ENCODE measurements at regions not wholly inside any gene's neighbourhood (a gene's known extent, or its start where the extent isn't known, plus 50 kb on each side); places are given as distances from the start of the nearest gene placed in this dataset.

GRCh38 chr10:78543031-78543748, 509.5 kb downstream of the RPS24 start:
- FAIRE-seq (no peak), DNase-seq (ENCODE audit: insufficient read length, low spot score) (no peak)
- TF ChIP-seq CTCF (IDR thresholded peaks at IDR 0.05; ENCODE audit: insufficient read depth, missing control alignments), result no peak

GRCh38 chr10:78543749-78544362, 510.2 kb downstream of the RPS24 start:
- FAIRE-seq (no peak), DNase-seq (ENCODE audit: insufficient read length, low spot score) (no peak)
- no peak for TF ChIP-seq CTCF (IDR thresholded peaks at IDR 0.05; ENCODE audit: insufficient read depth, missing control alignments)

- no peak for DNase-seq (ENCODE audit: insufficient read length, low spot score)
Measured at GRCh38 chr10:78544423-78545090, 510.9 kb downstream of the RPS24 start.

GRCh38 chr10:78545756-78546155, 512.1 kb downstream of the RPS24 start:
- DNase-seq (ENCODE audit: insufficient read length, low spot score) (no peak), FAIRE-seq (no peak)
- no peak for TF ChIP-seq CTCF (IDR thresholded peaks at IDR 0.05; ENCODE audit: insufficient read depth, missing control alignments)

More at GRCh38 chr10:78544423-78545090, 510.9 kb downstream of the RPS24 start:
- TF ChIP-seq CTCF (IDR thresholded peaks at IDR 0.05; ENCODE audit: insufficient read depth, missing control alignments), result no peak
- FAIRE-seq, result no peak

- FAIRE-seq, result no peak
- no peak for TF ChIP-seq CTCF (IDR thresholded peaks at IDR 0.05; ENCODE audit: insufficient read depth, missing control alignments)
- DNase-seq (ENCODE audit: insufficient read length, low spot score), result no peak
Measured at GRCh38 chr10:78547397-78547796, 513.7 kb downstream of the RPS24 start.

- DNase-seq (ENCODE audit: insufficient read length, low spot score), result no peak
- no peak for TF ChIP-seq CTCF (IDR thresholded peaks at IDR 0.05; ENCODE audit: insufficient read depth, missing control alignments)
- FAIRE-seq, result no peak
Measured at GRCh38 chr10:78547905-78548304, 514.2 kb downstream of the RPS24 start.

- DNase-seq (ENCODE audit: insufficient read length, low spot score) (no peak), FAIRE-seq (no peak)
- TF ChIP-seq CTCF (IDR thresholded peaks at IDR 0.05; ENCODE audit: insufficient read depth, missing control alignments), result no peak
Measured at GRCh38 chr10:78548369-78548768, 514.7 kb downstream of the RPS24 start.

Measured in D721Med (cell line).